GM18858 (cell line): ENCODE measurements at regions not wholly inside any gene's neighbourhood (a gene's known extent, or its start where the extent isn't known, plus 50 kb on each side); places are given as distances from the start of the nearest gene placed in this dataset.
"Not testable (repeated sequence)": the region's sequence is repeated elsewhere in the genome, so short reads cannot be mapped to it uniquely, and the experiment has no call there.

Source experiments
- ATAC-seq: cut with Tn5 transposase; IDR thresholded peaks from one replicate; pipeline ENCODE4 v1.9.1; 2021; ENCODE audit not compliant: unreplicated experiment

DNA sequence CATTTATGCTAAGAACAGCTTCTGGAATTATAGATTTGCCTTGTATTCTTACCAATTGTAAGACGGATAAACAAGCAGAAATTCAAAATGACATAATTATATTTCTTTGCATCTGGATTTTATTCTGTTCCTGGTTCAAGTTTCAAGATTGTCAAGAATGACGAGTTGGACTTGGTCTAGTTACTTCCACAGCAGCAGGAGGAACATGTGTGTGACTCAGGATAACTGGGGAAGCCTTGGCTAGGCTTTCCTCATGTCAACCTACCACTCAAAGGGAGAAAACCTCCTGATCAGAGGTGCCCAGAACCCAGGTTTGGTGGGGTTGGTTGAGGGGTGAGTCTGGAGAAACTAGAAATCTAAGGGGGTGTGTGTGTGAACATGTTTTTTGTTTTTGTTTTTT lies 259.7 kb downstream of the SOX2 start:
- ATAC-seq: no peak

GRCh38 chr3:181974198-181974597 lies 262.5 kb downstream of the SOX2 start:
- ATAC-seq: no peak

DNA sequence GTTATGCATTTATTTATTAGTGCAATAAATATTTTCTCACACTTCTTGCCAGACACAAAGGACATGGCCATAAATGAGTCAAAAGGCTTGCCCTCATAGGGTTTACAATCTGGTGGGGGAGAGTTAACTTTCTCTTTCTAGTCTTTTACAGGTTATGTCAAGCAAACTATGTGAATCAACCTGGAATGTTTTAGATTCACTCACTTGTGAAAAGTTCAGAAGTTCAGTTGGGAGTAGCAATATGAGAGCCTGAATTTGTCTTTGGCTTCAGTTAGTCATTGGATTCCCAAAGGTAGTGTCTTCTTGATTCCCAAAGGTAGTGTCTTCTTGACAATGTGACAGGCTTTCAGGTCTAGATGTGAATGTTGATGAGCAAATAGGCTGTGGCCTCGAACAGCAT lies 264.8 kb downstream of the SOX2 start:
- no peak for ATAC-seq

- ATAC-seq: no peak
These were observed 273.7 kb downstream of the SOX2 start for GRCh38 chr3:181985386-181985785.

DNA sequence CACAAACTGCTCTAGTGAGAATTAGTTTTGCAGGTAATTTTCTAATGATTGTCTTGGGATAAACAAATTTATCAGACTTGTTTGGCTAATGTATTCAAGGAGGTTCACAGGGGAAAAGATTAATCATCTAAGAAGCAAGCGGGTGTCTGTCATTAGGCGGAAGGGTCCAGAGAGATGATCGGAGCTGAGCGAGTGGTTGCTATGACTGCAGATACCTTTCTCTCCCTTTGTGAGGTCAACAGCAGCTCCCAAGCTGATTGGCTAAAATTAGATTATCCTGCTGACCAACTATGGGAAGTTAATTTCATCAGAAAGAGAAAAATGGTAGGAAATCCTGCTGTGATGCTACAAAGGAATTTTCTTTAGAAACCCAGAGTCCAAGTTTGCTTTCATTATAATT lies 276.0 kb downstream of the SOX2 start:
- no peak for ATAC-seq

GRCh38 chr3:181998828-181999227 lies 287.1 kb downstream of the SOX2 start:
- ATAC-seq: no peak

- ATAC-seq: peak; percentile 87
These were observed 287.6 kb downstream of the SOX2 start for GRCh38 chr3:181999314-181999713.

- no peak for ATAC-seq
These were observed 288.7 kb downstream of the SOX2 start for GRCh38 chr3:182000447-182000846.

DNA sequence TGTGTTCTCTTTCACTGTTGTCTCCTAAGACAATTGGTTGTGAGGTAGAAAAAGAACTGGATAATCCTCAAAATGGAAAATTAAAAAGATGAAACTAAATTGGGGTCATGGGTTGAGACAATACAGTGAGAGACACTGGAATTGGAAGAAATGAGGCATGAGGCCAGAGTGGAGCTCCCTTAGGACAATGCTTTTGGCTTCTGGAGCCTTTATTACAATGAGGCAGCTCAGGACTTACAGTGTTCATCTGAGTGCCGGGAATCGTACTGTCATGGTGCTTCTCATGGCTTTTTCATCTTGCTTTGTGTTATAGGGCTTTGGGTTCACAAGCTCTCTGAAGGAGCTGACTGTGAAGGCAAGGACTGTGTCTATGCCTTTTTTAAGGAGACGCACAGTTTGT lies 293.5 kb downstream of the SOX2 start:
- no peak for ATAC-seq

- no peak for ATAC-seq
These were observed 294.0 kb downstream of the SOX2 start for GRCh38 chr3:182005701-182006100.

- no peak for ATAC-seq
These were observed 294.7 kb downstream of the SOX2 start for GRCh38 chr3:182006431-182006830.

DNA sequence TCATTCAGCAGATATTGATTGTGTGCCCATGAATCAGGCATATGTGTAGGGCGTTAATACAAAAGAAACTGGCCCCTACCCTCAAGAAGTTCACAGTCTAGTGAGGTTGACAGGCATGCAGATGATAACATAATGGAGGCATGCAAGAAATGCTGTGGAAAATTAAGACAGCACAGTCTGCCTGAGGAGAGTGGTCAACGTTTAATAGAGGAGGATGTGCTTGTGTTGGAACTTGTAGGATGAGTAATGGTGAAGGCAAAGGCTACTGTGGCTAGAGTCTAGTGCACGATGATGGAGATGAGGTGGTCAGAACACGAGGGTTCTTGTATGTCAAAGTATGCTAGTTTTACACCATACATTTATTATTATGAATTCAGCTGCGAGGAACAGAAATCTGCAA lies 295.7 kb downstream of the SOX2 start:
- no peak for ATAC-seq

GRCh38 chr3:182018361-182018760 lies 306.6 kb downstream of the SOX2 start:
- no peak for ATAC-seq

DNA sequence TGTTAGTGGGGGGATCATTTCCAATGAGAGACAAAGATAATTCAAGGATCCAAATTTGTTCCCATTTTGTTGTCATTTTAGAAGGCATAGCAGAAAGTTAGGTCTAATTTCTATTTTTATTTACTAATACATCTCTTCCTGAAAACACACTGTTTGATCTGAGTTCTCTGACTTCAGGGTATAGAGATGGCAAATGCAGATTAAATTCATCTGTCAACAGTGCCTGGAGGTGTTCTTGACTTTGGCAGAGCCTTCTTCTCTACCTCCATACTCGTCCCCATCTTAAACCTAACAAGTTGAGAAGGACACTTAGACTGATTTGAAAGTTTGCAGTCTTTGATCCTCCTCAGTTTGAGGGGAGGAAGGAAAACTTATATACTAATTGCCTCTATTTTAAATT lies 308.2 kb downstream of the SOX2 start:
- ATAC-seq: no peak

DNA sequence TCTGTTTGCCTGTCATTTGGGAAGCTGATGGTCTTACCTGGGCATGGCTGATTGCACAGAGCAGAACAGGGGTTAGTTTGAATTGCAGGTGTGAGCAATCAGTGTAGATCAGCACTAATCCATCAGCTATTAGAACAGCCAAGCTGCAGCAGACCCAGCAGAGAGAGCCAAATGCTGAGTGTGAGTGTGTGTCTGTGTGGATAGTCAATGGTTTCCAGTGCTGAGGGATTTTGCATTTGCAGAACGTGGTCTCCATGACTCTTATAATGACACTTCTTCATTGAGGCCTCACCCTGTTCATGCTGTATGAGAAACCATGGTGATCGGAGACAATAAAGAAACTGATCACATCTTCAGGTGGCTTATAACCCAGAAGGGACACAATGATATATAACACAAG lies 312.1 kb downstream of the SOX2 start:
- ATAC-seq: no peak

GRCh38 chr3:182027366-182027765 lies 315.6 kb downstream of the SOX2 start:
- ATAC-seq: no peak

GRCh38 chr3:182028081-182028480 lies 316.4 kb downstream of the SOX2 start:
- no peak for ATAC-seq

DNA sequence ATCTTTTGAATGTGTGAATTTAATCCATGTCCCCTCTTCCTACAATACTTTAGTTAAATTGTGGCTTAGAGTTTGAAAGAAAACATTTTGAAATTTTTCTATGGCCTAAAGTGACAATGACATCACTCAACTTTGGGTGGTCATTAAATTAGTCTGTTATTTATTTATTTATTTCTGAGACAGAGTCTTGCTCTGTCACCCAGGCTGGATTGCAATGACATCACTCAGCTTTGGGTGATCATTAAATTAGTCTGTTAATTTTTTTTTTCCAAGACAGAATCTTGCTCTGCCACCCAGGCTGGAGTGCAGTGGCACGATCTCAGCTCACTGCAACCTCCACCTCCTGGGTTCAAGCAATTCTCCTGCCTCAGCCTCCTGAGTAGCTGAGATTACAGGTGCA lies 322.5 kb downstream of the SOX2 start:
- ATAC-seq: not testable (repeated sequence)

DNA sequence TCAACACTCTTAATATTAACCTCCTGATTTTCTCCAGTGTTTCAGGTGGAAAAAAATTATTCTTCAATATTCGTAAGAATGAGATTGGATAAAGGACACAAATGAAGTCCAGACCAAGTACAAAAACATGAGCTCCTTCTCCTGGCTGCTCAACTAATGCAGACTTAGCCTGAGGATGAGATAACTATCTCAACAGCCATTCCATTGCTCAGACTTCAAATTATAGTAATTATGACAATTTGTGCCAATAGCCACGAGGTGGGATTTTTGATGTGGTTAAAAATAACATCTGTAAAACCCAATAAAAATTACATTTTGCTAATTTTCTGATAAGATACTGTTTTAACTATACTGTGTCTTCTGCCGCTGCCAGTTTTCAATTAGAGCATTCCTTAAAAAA lies 323.6 kb downstream of the SOX2 start:
- no peak for ATAC-seq

GRCh38 chr3:182036382-182036781 lies 324.7 kb downstream of the SOX2 start:
- no peak for ATAC-seq

DNA sequence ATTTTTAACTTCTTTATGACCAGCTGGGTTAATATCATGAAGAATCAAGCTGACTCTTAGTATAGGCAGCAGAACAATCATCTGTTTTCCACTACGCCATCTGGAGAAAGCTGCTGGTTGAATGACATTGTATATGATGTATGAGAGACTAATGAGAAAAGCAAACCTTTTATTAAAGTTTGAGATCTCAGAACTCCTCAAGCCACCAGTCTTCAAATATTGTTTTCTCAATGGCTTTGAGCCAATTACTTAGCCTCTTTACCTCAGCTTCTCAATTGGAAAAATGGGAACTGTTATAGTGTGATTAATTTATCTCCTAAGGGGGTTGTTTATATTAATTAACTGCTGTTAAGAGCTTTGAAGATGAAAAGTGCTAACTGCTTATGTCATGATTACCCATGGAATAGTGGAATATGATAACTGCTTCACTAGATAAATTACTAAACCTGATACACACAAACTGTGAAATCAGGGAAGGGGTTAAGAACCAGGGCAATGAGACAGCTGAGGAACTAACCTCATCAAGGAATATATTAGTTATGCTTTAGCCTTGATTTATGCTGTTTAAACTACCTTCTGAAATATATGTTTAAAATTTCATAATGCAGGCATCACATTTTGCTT lies 330.1 kb downstream of the SOX2 start:
- no peak for ATAC-seq

DNA sequence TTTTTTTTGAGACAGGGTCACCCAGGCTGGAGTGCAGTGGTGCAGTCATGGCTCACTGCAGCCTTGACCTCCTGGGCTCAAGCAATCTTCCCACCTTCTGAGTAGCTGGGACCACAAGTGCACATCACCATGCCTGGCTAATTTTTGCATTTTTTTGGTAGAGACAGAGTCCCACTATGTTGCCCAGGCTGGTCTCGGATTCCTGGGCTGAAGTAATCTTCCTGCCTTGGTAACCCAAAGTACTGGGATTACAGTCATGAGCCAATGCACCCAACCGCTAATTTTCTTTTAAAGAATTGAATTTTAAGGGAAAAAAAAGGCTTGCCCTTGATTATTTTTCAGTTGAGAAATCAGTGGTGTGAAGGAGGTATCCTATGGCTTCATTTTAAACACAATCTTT lies 334.0 kb downstream of the SOX2 start:
- no peak for ATAC-seq

DNA sequence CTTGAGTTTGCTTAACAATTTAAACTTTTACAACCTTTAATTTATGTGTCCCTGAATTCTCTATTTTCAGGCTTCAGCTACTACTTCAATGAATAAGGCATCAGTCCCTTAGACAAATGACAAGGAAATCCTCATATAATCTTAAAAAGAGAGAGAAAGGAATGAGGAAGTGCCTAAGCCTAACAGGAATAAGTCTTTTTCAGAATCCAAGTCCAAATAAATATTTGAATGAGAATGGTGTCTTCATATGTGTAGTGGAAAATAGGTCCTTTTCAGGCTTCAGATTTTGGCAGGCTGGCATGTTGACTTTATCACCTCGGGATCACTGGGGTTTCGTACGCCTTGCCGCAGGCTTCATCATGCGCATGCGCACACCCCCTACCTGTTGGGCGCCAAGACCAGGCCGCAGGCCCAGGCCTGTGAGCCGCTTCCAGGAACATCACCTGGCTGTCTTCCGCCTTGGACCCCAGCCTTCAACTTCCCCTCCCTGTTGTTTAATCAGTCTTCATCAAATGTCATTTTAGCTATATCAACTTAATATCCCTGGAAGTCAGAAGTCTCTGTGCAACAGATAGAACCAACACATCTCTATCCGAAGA lies 334.5 kb downstream of the SOX2 start:
- ATAC-seq: no peak
